Breast epithelium (tissue), 3 donors: ENCODE measurements at regions not wholly inside any gene's neighbourhood (a gene's known extent, or its start where the extent isn't known, plus 50 kb on each side); places are given as distances from the start of the nearest gene placed in this dataset.

ENCODE experiments used
- POLR2A ChIP-seq: fragments of 450-650 bp; IDR thresholded peaks from one replicate; pipeline ENCODE4 v1.6.1; 2016; ENCODE audit warnings: antibody characterized with exemption, mild to moderate bottlenecking, moderate library complexity
- POLR2AphosphoS5 ChIP-seq, 3 donors: sonication (generic); formaldehyde crosslinking; IDR thresholded peaks; one replicate each; pipeline ENCODE4 v1.6.1; 2017; ENCODE audit warnings: antibody characterized with exemption in 3 of 3
- TF ChIP-seq, protein P1 (sequence below), 3 donors: fragments of 450-650 bp; IDR thresholded peaks; one replicate each; pipeline ENCODE4 v1.5.1; 2016 to 2017; ENCODE audit warnings: antibody characterized with exemption in 3 of 3, mild to moderate bottlenecking in 3 of 3, moderate library complexity in 3 of 3

GRCh38 chr16:85211271-85211801 lies 99.1 kb upstream of the CIBAR2 start:
- TF ChIP-seq, protein P1, sequence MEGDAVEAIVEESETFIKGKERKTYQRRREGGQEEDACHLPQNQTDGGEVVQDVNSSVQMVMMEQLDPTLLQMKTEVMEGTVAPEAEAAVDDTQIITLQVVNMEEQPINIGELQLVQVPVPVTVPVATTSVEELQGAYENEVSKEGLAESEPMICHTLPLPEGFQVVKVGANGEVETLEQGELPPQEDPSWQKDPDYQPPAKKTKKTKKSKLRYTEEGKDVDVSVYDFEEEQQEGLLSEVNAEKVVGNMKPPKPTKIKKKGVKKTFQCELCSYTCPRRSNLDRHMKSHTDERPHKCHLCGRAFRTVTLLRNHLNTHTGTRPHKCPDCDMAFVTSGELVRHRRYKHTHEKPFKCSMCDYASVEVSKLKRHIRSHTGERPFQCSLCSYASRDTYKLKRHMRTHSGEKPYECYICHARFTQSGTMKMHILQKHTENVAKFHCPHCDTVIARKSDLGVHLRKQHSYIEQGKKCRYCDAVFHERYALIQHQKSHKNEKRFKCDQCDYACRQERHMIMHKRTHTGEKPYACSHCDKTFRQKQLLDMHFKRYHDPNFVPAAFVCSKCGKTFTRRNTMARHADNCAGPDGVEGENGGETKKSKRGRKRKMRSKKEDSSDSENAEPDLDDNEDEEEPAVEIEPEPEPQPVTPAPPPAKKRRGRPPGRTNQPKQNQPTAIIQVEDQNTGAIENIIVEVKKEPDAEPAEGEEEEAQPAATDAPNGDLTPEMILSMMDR (IDR thresholded peaks at IDR 0.05), result no peak
- no peak for TF ChIP-seq POLR2A
- TF ChIP-seq POLR2AphosphoS5 (IDR thresholded peaks at IDR 0.05), result no peak
